ENCODE measurements at regions not wholly inside any gene's neighbourhood (a gene's known extent, or its start where the extent isn't known, plus 50 kb on each side); places are given as distances from the start of the nearest gene placed in this dataset.

GRCh38 chr2:19654310-19655090, 247.3 kb downstream of the TTC32 start:
- TF ChIP-seq POLR2A (IDR thresholded peaks at IDR 0.05) = no peak
- TF ChIP-seq CTCF (IDR thresholded peaks at IDR 0.05) = no peak
- no peak for TF ChIP-seq EP300 (IDR thresholded peaks at IDR 0.05)
- TF ChIP-seq POLR2AphosphoS5 (IDR thresholded peaks at IDR 0.05) = no peak

All from upper lobe of left lung (tissue), 4 donors.